Activated B cell treated with CpG ODN at 0.5 μM for 24 hours (primary cell): ENCODE measurements at regions not wholly inside any gene's neighbourhood (a gene's known extent, or its start where the extent isn't known, plus 50 kb on each side); places are given as distances from the start of the nearest gene placed in this dataset.
"Not testable (repeated sequence)": the region's sequence is repeated elsewhere in the genome, so short reads cannot be mapped to it uniquely, and the experiment has no call there.

ENCODE experiments used
- ATAC-seq: fragments of 200-7000 bp; cut with Tn5 transposase; one replicate; pipeline ENCODE4 v1.10.0; 2021; ENCODE audit warnings: low read depth, mild to moderate bottlenecking, moderate library complexity
- CTCF ChIA-PET: fragments of 350-600 bp; sonication (Branson Sonifier 250); formaldehyde crosslinking; loops from one replicate; lab custom pipeline; 2021; ENCODE audit warnings: antibody characterized with exemption; lab: Charles Lee
- POLR2A ChIA-PET: fragments of 350-600 bp; sonication (Branson Sonifier 250); formaldehyde crosslinking; loops from one replicate; lab custom pipeline; 2021; ENCODE audit warnings: antibody characterized with exemption; lab: Charles Lee
- DNase-seq: peaks from one replicate; pipeline ENCODE4 v3.0.0; 2022
- H3K27ac Mint-ChIP-seq: one replicate; pipeline ENCODE4 v1.8.0; 2020; ENCODE audit warnings: mixed read lengths
- H3K27me3 Mint-ChIP-seq: one replicate; pipeline ENCODE4 v1.8.0; 2021; ENCODE audit warnings: mixed read lengths
- H3K36me3 Mint-ChIP-seq: one replicate; pipeline ENCODE4 v1.8.0; 2021; ENCODE audit warnings: low read depth, mixed read lengths
- H3K4me1 Mint-ChIP-seq: one replicate; pipeline ENCODE4 v1.8.0; 2021; ENCODE audit warnings: mixed read lengths
- H3K4me3 Mint-ChIP-seq: one replicate; pipeline ENCODE4 v1.8.0; 2020; ENCODE audit warnings: mild to moderate bottlenecking, mixed read lengths
- H3K9me3 Mint-ChIP-seq: one replicate; pipeline ENCODE4 v1.8.0; 2020; ENCODE audit warnings: mixed read lengths
- CTCF ChIP-seq: fragments of 200-600 bp; IDR thresholded peaks from one replicate; pipeline ENCODE4 v1.8.0; 2022; ENCODE audit warnings: antibody characterized with exemption, mild to moderate bottlenecking
- intact Hi-C: fragments of 100-400 bp; cut with micrococcal nuclease; formaldehyde crosslinking; loops from one replicate; pipeline ENCODE4 v1.15.1; 2024

- no peak for TF ChIP-seq CTCF
- ATAC-seq (no peak), DNase-seq (no peak)
- intact Hi-C loops, result no loop called here
- Mint-ChIP-seq H3K27ac (no peak overlapping the region), H3K4me3 (no peak overlapping the region), H3K36me3 (no peaks in the 10 kb centered on the region), H3K4me1 (no peaks in the 10 kb centered on the region), H3K27me3 (no peaks in the 10 kb centered on the region), H3K9me3 (no peaks in the 10 kb centered on the region)
- POLR2A ChIA-PET, result no interaction called here
- CTCF ChIA-PET, result no interaction called here
These were observed 221.7 kb upstream of the DIPK2B start for GRCh38 chrX:45422216-45422925.

GRCh38 chrX:45421806-45422205, 221.1 kb upstream of the DIPK2B start:
- no peak for TF ChIP-seq CTCF
- DNase-seq (no peak), ATAC-seq (no peak)
- ChIA-PET POLR2A (no interaction called here), CTCF (no interaction called here)
- no peak overlapping the region for H3K27ac Mint-ChIP-seq
- intact Hi-C loops, result no loop called here
- H3K9me3 Mint-ChIP-seq, result no peaks in the 10 kb centered on the region
- no peaks in the 10 kb centered on the region for H3K4me1 Mint-ChIP-seq
- no peaks in the 10 kb centered on the region for H3K27me3 Mint-ChIP-seq
- no peak overlapping the region for H3K4me3 Mint-ChIP-seq
- no peaks in the 10 kb centered on the region for H3K36me3 Mint-ChIP-seq

- POLR2A ChIA-PET, result no interaction called here
- H3K27me3 Mint-ChIP-seq, result no peaks in the 10 kb centered on the region
These were observed 203.5 kb upstream of the DIPK2B start for GRCh38 chrX:45404206-45404605.

GRCh38 chrX:45401923-45402322, 201.2 kb upstream of the DIPK2B start:
- H3K4me1 Mint-ChIP-seq, result no peaks in the 10 kb centered on the region
- no peak overlapping the region for H3K27ac Mint-ChIP-seq
- ATAC-seq (no peak), DNase-seq (no peak)
- no peak for TF ChIP-seq CTCF
- no peaks in the 10 kb centered on the region for H3K36me3 Mint-ChIP-seq
- H3K4me3 Mint-ChIP-seq, result no peak overlapping the region
- H3K27me3 Mint-ChIP-seq, result no peaks in the 10 kb centered on the region
- H3K9me3 Mint-ChIP-seq, result peaks cover 6% of the 10 kb centered on the region
- intact Hi-C loops, result no loop called here
- CTCF ChIA-PET, result no interaction called here
- POLR2A ChIA-PET, result no interaction called here

More at GRCh38 chrX:45404206-45404605, 203.5 kb upstream of the DIPK2B start:
- CTCF ChIA-PET, result no interaction called here
- TF ChIP-seq CTCF, result no peak
- Mint-ChIP-seq H3K4me3 (no peak overlapping the region), H3K27ac (no peak overlapping the region), H3K4me1 (no peaks in the 10 kb centered on the region), H3K36me3 (no peaks in the 10 kb centered on the region), H3K9me3 (peaks cover 6% of the 10 kb centered on the region)
- ATAC-seq, result no peak
- no peak for DNase-seq
- intact Hi-C loops, result no loop called here

GRCh38 chrX:45400951-45401725, 200.5 kb upstream of the DIPK2B start:
- H3K27me3 Mint-ChIP-seq, H3K36me3 Mint-ChIP-seq, DNase-seq, H3K4me3 Mint-ChIP-seq, ATAC-seq, H3K9me3 Mint-ChIP-seq, H3K4me1 Mint-ChIP-seq, intact Hi-C loops, POLR2A ChIA-PET, CTCF ChIA-PET, H3K27ac Mint-ChIP-seq: not testable (repeated sequence)
